Memory B cell (primary cell): ENCODE measurements at regions not wholly inside any gene's neighbourhood (a gene's known extent, or its start where the extent isn't known, plus 50 kb on each side); places are given as distances from the start of the nearest gene placed in this dataset.
A peak's percentile ranks its signal among the peaks of the same experiment; 100 is the strongest.

ENCODE experiments used
- ATAC-seq: fragments of 150-1000 bp; cut with Tn5 transposase; 2 replicates; pipeline ENCODE4 v1.10.0; 2021; ENCODE audit warnings: low read depth, mild to moderate bottlenecking, moderate library complexity
- DNase-seq, 2 donors: peaks; one replicate each; pipeline ENCODE4 v3.0.0; 2022; ENCODE audit warnings: low spot score in 2 of 2
- H3K27ac Mint-ChIP-seq: one replicate; pipeline ENCODE4 v1.8.0; 2022; ENCODE audit warnings: mild to moderate bottlenecking, moderate library complexity, mixed read lengths
- H3K27me3 Mint-ChIP-seq: one replicate; pipeline ENCODE4 v1.8.0; 2022; ENCODE audit warnings: mixed read lengths
- H3K36me3 Mint-ChIP-seq: one replicate; pipeline ENCODE4 v1.8.0; 2022; ENCODE audit warnings: mild to moderate bottlenecking, mixed read lengths
- H3K4me1 Mint-ChIP-seq: one replicate; pipeline ENCODE4 v1.8.0; 2022; ENCODE audit warnings: mixed read lengths
- H3K4me3 Mint-ChIP-seq: one replicate; pipeline ENCODE4 v1.8.0; 2022; ENCODE audit warnings: mild to moderate bottlenecking, moderate library complexity, mixed read lengths
- H3K9me3 Mint-ChIP-seq: one replicate; pipeline ENCODE4 v1.8.0; 2022; ENCODE audit warnings: mixed read lengths

GRCh38 chr12:75935539-75936242 lies 95.9 kb downstream of the PHLDA1 start:
- Mint-ChIP-seq H3K27me3 (peaks cover 6% of the 10 kb centered on the region), H3K4me1 (no peaks in the 10 kb centered on the region), H3K36me3 (no peaks in the 10 kb centered on the region), H3K9me3 (no peaks in the 10 kb centered on the region), H3K4me3 (no peak overlapping the region), H3K27ac (no peak overlapping the region)
- DNase-seq (no peak), ATAC-seq (no peak)

GRCh38 chr12:75933101-75933500 lies 98.5 kb downstream of the PHLDA1 start:
- peaks cover 18% of the 10 kb centered on the region for H3K27me3 Mint-ChIP-seq
- ATAC-seq (no peak), DNase-seq (no peak)
- H3K9me3 Mint-ChIP-seq = no peaks in the 10 kb centered on the region
- H3K27ac Mint-ChIP-seq = no peak overlapping the region
- peaks cover 2% of the 10 kb centered on the region for H3K36me3 Mint-ChIP-seq
- H3K4me3 Mint-ChIP-seq = no peak overlapping the region
- H3K4me1 Mint-ChIP-seq = no peaks in the 10 kb centered on the region

GRCh38 chr12:75932241-75932640 lies 99.3 kb downstream of the PHLDA1 start:
- H3K4me1 Mint-ChIP-seq = no peaks in the 10 kb centered on the region
- no peak overlapping the region for H3K27ac Mint-ChIP-seq

GRCh38 chr12:75923964-75924666 lies 107.5 kb downstream of the PHLDA1 start:
- H3K4me1 Mint-ChIP-seq = no peaks in the 10 kb centered on the region

More at GRCh38 chr12:75932241-75932640, 99.3 kb downstream of the PHLDA1 start:
- H3K4me3 Mint-ChIP-seq = no peak overlapping the region
- peaks cover 20% of the 10 kb centered on the region for H3K27me3 Mint-ChIP-seq
- H3K36me3 Mint-ChIP-seq = peaks cover 2% of the 10 kb centered on the region
- no peaks in the 10 kb centered on the region for H3K9me3 Mint-ChIP-seq
- DNase-seq (no peak), ATAC-seq (no peak)

GRCh38 chr12:75922944-75923642 lies 108.5 kb downstream of the PHLDA1 start:
- no peak for ATAC-seq
- Mint-ChIP-seq H3K27ac (no peak overlapping the region), H3K4me1 (peaks cover under 1% of the 10 kb centered on the region), H3K27me3 (peaks cover 3% of the 10 kb centered on the region), H3K36me3 (no peaks in the 10 kb centered on the region), H3K4me3 (no peak overlapping the region), H3K9me3 (peaks cover 11% of the 10 kb centered on the region)
- no peak for DNase-seq

More at GRCh38 chr12:75923964-75924666, 107.5 kb downstream of the PHLDA1 start:
- no peak for ATAC-seq
- no peak overlapping the region for H3K27ac Mint-ChIP-seq
- peaks cover 11% of the 10 kb centered on the region for H3K9me3 Mint-ChIP-seq
- DNase-seq = no peak
- peaks cover 8% of the 10 kb centered on the region for H3K27me3 Mint-ChIP-seq
- peaks cover 2% of the 10 kb centered on the region for H3K36me3 Mint-ChIP-seq
- no peak overlapping the region for H3K4me3 Mint-ChIP-seq

- ATAC-seq (no peak), DNase-seq (no peak)
- peaks cover 11% of the 10 kb centered on the region for H3K9me3 Mint-ChIP-seq
These were observed 109.8 kb downstream of the PHLDA1 start for GRCh38 chr12:75921622-75922289.

GRCh38 chr12:75917715-75918114 lies 113.9 kb downstream of the PHLDA1 start:
- peaks cover 9% of the 10 kb centered on the region for H3K4me1 Mint-ChIP-seq
- DNase-seq (no peak), ATAC-seq (peak; percentile 46)
- no peak overlapping the region for H3K4me3 Mint-ChIP-seq
- no peaks in the 10 kb centered on the region for H3K27me3 Mint-ChIP-seq
- peaks cover 3% of the 10 kb centered on the region for H3K9me3 Mint-ChIP-seq
- no peak overlapping the region for H3K27ac Mint-ChIP-seq
- H3K36me3 Mint-ChIP-seq = no peaks in the 10 kb centered on the region

More at GRCh38 chr12:75921622-75922289, 109.8 kb downstream of the PHLDA1 start:
- Mint-ChIP-seq H3K27me3 (no peaks in the 10 kb centered on the region), H3K27ac (no peak overlapping the region), H3K4me3 (no peak overlapping the region), H3K4me1 (peaks cover 8% of the 10 kb centered on the region), H3K36me3 (no peaks in the 10 kb centered on the region)

GRCh38 chr12:75917083-75917482 lies 114.5 kb downstream of the PHLDA1 start:
- H3K27ac Mint-ChIP-seq = no peak overlapping the region

GRCh38 chr12:75913502-75914351 lies 117.8 kb downstream of the PHLDA1 start:
- Mint-ChIP-seq H3K9me3 (no peaks in the 10 kb centered on the region), H3K27ac (no peak overlapping the region), H3K4me1 (peaks cover 9% of the 10 kb centered on the region), H3K27me3 (no peaks in the 10 kb centered on the region), H3K4me3 (no peak overlapping the region), H3K36me3 (no peaks in the 10 kb centered on the region)
- ATAC-seq (no peak), DNase-seq (no peak)

More at GRCh38 chr12:75917083-75917482, 114.5 kb downstream of the PHLDA1 start:
- peak; percentile 90 for ATAC-seq
- DNase-seq = peak in 1 of 2 donors; percentile 3
- Mint-ChIP-seq H3K4me3 (no peak overlapping the region), H3K27me3 (no peaks in the 10 kb centered on the region), H3K4me1 (peaks cover 9% of the 10 kb centered on the region), H3K36me3 (no peaks in the 10 kb centered on the region), H3K9me3 (peaks cover under 1% of the 10 kb centered on the region)

- ATAC-seq = no peak
- H3K36me3 Mint-ChIP-seq = no peaks in the 10 kb centered on the region
- H3K27me3 Mint-ChIP-seq = peaks cover 3% of the 10 kb centered on the region
- no peaks in the 10 kb centered on the region for H3K4me1 Mint-ChIP-seq
- DNase-seq = no peak
- H3K27ac Mint-ChIP-seq = no peak overlapping the region
- H3K9me3 Mint-ChIP-seq = no peaks in the 10 kb centered on the region
- H3K4me3 Mint-ChIP-seq = no peak overlapping the region
These were observed 121.6 kb downstream of the PHLDA1 start for GRCh38 chr12:75909714-75910656.

GRCh38 chr12:75908961-75909605 lies 122.5 kb downstream of the PHLDA1 start:
- Mint-ChIP-seq H3K4me1 (no peaks in the 10 kb centered on the region), H3K27ac (no peak overlapping the region), H3K27me3 (peaks cover 3% of the 10 kb centered on the region), H3K36me3 (no peaks in the 10 kb centered on the region), H3K9me3 (no peaks in the 10 kb centered on the region), H3K4me3 (no peak overlapping the region)
- no peak for DNase-seq
- ATAC-seq = no peak

- no peak for DNase-seq
- Mint-ChIP-seq H3K4me3 (no peak overlapping the region), H3K27me3 (peaks cover 3% of the 10 kb centered on the region), H3K36me3 (no peaks in the 10 kb centered on the region), H3K27ac (no peak overlapping the region), H3K4me1 (no peaks in the 10 kb centered on the region), H3K9me3 (no peaks in the 10 kb centered on the region)
- ATAC-seq = no peak
These were observed 125.7 kb downstream of the PHLDA1 start for GRCh38 chr12:75905922-75906321.
